DND-41 (cell line): ENCODE measurements at regions not wholly inside any gene's neighbourhood (a gene's known extent, or its start where the extent isn't known, plus 50 kb on each side); places are given as distances from the start of the nearest gene placed in this dataset.

Source experiments
- ATAC-seq: fragments of 200-7000 bp; cut with Tn5 transposase; 3 replicates; pipeline ENCODE4 v1.9.1; 2021; ENCODE audit warnings: low read depth; ENCODE audit not compliant: insufficient read depth
- DNase-seq: peaks from one replicate; pipeline ENCODE4 v3.0.0-alpha.2; 2020
- H2AFZ ChIP-seq: 2 replicates; pipeline ENCODE4 v1.6.0; 2012; ENCODE audit warnings: low read depth, low read length
- H3K27ac ChIP-seq: 2 replicates; pipeline ENCODE4 v1.5.1; 2012; ENCODE audit warnings: low read length, inconsistent platforms
- H3K27me3 ChIP-seq: fragments of 200-600 bp; sonication (generic); 2 replicates; pipeline ENCODE4 v1.6.0; 2012; ENCODE audit warnings: low read length, mild to moderate bottlenecking, inconsistent platforms; ENCODE audit not compliant: insufficient read depth, poor library complexity
- H3K36me3 ChIP-seq: 2 replicates; pipeline ENCODE4 v1.5.1; 2012; ENCODE audit warnings: low read length, inconsistent platforms; ENCODE audit not compliant: insufficient read depth
- H3K4me1 ChIP-seq: 2 replicates; pipeline ENCODE4 v1.5.1; 2012; ENCODE audit warnings: mild to moderate bottlenecking, low read length; ENCODE audit not compliant: insufficient read depth
- H3K4me2 ChIP-seq: 2 replicates; pipeline ENCODE4 v1.6.0; 2012; ENCODE audit warnings: mild to moderate bottlenecking, moderate library complexity, low read length, inconsistent platforms; ENCODE audit not compliant: insufficient read depth
- H3K4me3 ChIP-seq, 2 experiments: fragments of 200-600 bp in 1 of 2; shearing (Covaris generic) in 1 of 2; 2 replicates each; pipeline ENCODE4 v1.5.1; 2012 to 2016; ENCODE audit warnings: inconsistent platforms in 2 of 2, low read length in 2 of 2, mild to moderate bottlenecking in 2 of 2, low read depth in 1 of 2, moderate library complexity in 1 of 2
- H3K79me2 ChIP-seq: 2 replicates; pipeline ENCODE4 v1.6.0; 2012; ENCODE audit warnings: low read length, inconsistent platforms; ENCODE audit not compliant: insufficient read depth
- H3K9ac ChIP-seq: 2 replicates; pipeline ENCODE4 v1.6.0; 2012; ENCODE audit warnings: low read depth, mild to moderate bottlenecking, inconsistent platforms, low read length, moderate library complexity
- H3K9me3 ChIP-seq: 2 replicates; pipeline ENCODE4 v1.5.1; 2012; ENCODE audit warnings: low read length, moderate library complexity, mild to moderate bottlenecking, inconsistent platforms; ENCODE audit not compliant: insufficient read depth, severe bottlenecking
- H4K20me1 ChIP-seq: 2 replicates; pipeline ENCODE4 v1.6.0; 2012; ENCODE audit warnings: low read length; ENCODE audit not compliant: insufficient read depth
- EZH2 ChIP-seq: IDR thresholded peaks from 3 replicates; pipeline ENCODE4 v1.6.1; 2012; ENCODE audit warnings: borderline replicate concordance, low read depth, mild to moderate bottlenecking, moderate library complexity, low read length, inconsistent platforms; ENCODE audit not compliant: severe bottlenecking
- TF ChIP-seq, protein P1 (sequence below): IDR thresholded peaks from 2 replicates; pipeline ENCODE4 v1.5.1; 2012; ENCODE audit warnings: borderline replicate concordance, low read length, moderate library complexity, mild to moderate bottlenecking; ENCODE audit not compliant: poor library complexity, severe bottlenecking; ENCODE audit errors: extremely low read depth

DNA sequence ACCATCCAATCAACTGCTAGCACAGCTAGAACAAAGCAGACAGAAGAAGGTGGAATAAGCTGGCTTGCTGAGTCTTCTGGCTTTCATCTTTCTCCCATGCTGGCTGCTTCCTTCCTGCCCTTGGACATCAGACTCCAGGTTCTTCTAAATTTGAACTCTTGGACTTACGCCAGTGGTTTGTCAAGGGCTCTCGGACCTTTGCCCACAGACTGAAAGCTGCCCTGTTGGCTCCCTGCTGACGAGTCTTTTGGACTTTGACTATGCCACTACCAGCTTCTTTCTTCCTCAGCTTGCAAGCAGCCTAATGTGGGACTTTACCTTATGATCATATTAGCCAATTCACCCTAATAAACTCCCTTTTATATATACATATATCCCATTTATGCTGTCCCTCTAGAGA, 164.1 kb upstream of the GJE1 start:
- DNase-seq (no peak), ATAC-seq (no peak)
- Histone ChIP-seq H3K27ac (no peak overlapping the region), H3K36me3 (no peaks in the 10 kb centered on the region), H3K4me2 (no peak overlapping the region), H3K9me3 (no peaks in the 10 kb centered on the region), H4K20me1 (no peaks in the 10 kb centered on the region), H2AFZ (no peak overlapping the region), H3K4me1 (no peaks in the 10 kb centered on the region), H3K4me3 (no peak overlapping the region), H3K9ac (no peak overlapping the region), H3K79me2 (no peaks in the 10 kb centered on the region), H3K27me3 (no peaks in the 10 kb centered on the region)
- TF ChIP-seq, protein P1, sequence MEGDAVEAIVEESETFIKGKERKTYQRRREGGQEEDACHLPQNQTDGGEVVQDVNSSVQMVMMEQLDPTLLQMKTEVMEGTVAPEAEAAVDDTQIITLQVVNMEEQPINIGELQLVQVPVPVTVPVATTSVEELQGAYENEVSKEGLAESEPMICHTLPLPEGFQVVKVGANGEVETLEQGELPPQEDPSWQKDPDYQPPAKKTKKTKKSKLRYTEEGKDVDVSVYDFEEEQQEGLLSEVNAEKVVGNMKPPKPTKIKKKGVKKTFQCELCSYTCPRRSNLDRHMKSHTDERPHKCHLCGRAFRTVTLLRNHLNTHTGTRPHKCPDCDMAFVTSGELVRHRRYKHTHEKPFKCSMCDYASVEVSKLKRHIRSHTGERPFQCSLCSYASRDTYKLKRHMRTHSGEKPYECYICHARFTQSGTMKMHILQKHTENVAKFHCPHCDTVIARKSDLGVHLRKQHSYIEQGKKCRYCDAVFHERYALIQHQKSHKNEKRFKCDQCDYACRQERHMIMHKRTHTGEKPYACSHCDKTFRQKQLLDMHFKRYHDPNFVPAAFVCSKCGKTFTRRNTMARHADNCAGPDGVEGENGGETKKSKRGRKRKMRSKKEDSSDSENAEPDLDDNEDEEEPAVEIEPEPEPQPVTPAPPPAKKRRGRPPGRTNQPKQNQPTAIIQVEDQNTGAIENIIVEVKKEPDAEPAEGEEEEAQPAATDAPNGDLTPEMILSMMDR, result no peak
- no peak for TF ChIP-seq EZH2

DNA sequence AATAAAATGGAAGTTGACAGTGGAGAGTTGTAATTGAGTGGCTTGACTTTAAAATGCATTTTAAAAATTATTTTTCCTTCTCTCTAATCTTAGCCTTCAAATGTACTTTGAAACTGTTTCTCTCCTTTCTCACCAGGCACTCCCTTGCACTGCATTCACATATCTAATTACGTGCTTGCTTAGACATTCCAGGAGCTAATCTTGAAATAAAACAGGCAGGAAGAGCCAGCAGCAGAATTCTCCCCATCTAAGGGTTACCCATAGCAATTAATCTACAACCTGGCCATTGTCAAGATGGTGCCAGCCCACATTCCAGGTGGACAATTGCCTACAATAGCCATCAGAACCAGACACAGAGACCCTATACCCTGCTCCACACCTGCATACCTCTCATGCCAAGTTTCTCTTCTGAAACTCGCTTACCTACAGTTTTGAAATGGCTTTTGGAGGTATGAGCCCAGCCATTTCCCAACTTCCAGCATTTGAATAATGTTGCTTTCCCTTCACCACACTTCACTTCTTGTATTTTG, 167.6 kb upstream of the GJE1 start:
- Histone ChIP-seq H3K9me3 (no peaks in the 10 kb centered on the region), H3K4me2 (no peak overlapping the region), H3K27ac (no peak overlapping the region), H3K36me3 (no peaks in the 10 kb centered on the region), H3K4me3 (no peak overlapping the region), H3K79me2 (no peaks in the 10 kb centered on the region), H2AFZ (no peak overlapping the region), H3K4me1 (no peaks in the 10 kb centered on the region), H4K20me1 (no peaks in the 10 kb centered on the region), H3K27me3 (no peaks in the 10 kb centered on the region), H3K9ac (no peak overlapping the region)
- DNase-seq (no peak), ATAC-seq (no peak)
- TF ChIP-seq EZH2, result no peak
- TF ChIP-seq, protein P1, result no peak

DNA sequence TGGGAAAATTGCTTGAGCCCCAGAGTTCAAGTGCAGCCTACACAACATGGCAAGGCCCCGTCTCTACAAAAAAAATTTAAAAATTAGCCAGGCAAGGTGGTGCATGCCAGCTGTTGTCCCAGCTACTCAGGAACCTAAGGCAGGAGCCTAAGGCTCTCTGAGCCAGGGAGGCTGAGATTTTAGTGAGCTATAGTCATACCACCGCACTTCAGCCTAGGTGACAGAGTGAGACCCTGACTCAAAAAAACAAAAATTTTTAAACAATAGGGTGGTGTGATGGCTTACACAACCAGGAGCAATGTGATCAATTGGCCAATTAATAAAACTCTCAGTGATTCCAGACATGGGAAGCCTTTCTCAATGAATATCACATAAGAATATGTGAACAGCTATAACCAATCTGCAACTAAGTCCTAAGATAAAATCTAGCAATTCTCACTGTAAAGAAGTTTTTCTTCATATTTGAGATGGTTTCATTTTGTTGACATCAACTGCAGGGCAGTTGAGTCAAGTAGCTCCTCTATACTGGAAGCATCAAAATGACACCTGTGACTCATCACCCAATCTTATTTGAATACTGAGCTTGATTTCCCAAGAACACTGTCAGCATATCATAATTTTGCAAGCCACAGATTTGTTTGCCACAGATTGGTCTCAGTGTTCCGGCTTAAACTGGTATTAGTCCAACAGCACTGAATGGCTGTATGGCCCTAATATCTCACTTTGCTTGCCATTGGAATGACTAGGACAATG, 169.0 kb upstream of the GJE1 start:
- no peak overlapping the region for H3K9ac ChIP-seq
- H3K27ac ChIP-seq, result no peak overlapping the region
- H2AFZ ChIP-seq, result no peak overlapping the region
- ATAC-seq, result no peak
- H3K4me3 ChIP-seq, result no peak overlapping the region
- H3K79me2 ChIP-seq, result no peaks in the 10 kb centered on the region
- H3K4me1 ChIP-seq, result no peaks in the 10 kb centered on the region
- no peaks in the 10 kb centered on the region for H4K20me1 ChIP-seq
- H3K9me3 ChIP-seq, result no peaks in the 10 kb centered on the region
- H3K27me3 ChIP-seq, result no peaks in the 10 kb centered on the region
- TF ChIP-seq, protein P1, result no peak
- no peak for TF ChIP-seq EZH2
- no peak overlapping the region for H3K4me2 ChIP-seq
- H3K36me3 ChIP-seq, result no peaks in the 10 kb centered on the region
- DNase-seq, result no peak
